ENCODE measurements at regions not wholly inside any gene's neighbourhood (a gene's known extent, or its start where the extent isn't known, plus 50 kb on each side); places are given as distances from the start of the nearest gene placed in this dataset.

- Histone ChIP-seq H3K4me1 (ENCODE audit: insufficient read depth, low read length) (no peaks in the 10 kb centered on the region), H3K9me3 (ENCODE audit: low read length) (no peaks in the 10 kb centered on the region), H4K20me1 (ENCODE audit: insufficient read depth, low read length) (no peaks in the 10 kb centered on the region), H3K4me2 (ENCODE audit: low read depth, low read length) (no peak overlapping the region), H3K79me2 (ENCODE audit: insufficient read depth, low read length) (no peaks in the 10 kb centered on the region), H3K27me3 (ENCODE audit: control insufficient read depth in 1 of 2, insufficient read depth in 2 of 2, low read length in 2 of 2) (no peaks in the 10 kb centered on the region), H3K36me3 (replicated peaks in 1 of 2; ENCODE audit: control insufficient read depth in 1 of 2, insufficient read depth in 2 of 2, low read length in 2 of 2) (no peaks in the 10 kb centered on the region), H3K4me3 (replicated peaks in 1 of 3; ENCODE audit: insufficient read depth in 1 of 3, low read depth in 2 of 3, low read length in 3 of 3) (no peak overlapping the region), H3K27ac (ENCODE audit: extremely low read length, insufficient read depth, low read length) (no peak overlapping the region), H2AFZ (ENCODE audit: low read length) (no peak overlapping the region), H3K9ac (ENCODE audit: insufficient read depth, low read depth, low read length) (no peak overlapping the region)
- FAIRE-seq (no peak), DNase-seq (ENCODE audit: low spot score) (no peak), ATAC-seq (no peak)
- CTCF ChIA-PET (ENCODE audit: low intra/inter-chr PET ratio, low total read pairs) = no interaction called here
- TF ChIP-seq ZNF704 (CRISPR knock-in tag; IDR thresholded peaks at IDR 0.05; ENCODE audit: borderline replicate concordance) = no peak
- TF ChIP-seq RXRA (CRISPR knock-in tag; IDR thresholded peaks at IDR 0.05) = no peak
- TF ChIP-seq EZH2 (conservative IDR thresholded peaks at IDR 0.05; ENCODE audit: low read depth, low read length) = no peak
- no peak for TF ChIP-seq TBX2 (CRISPR knock-in tag; IDR thresholded peaks at IDR 0.05; ENCODE audit: borderline replicate concordance)
- no peak for TF ChIP-seq ZNF572 (CRISPR knock-in tag; IDR thresholded peaks at IDR 0.05)
- no peak for TF ChIP-seq ATF6 (CRISPR knock-in tag; conservative IDR thresholded peaks at IDR 0.05)
- no peak for TF ChIP-seq NAIF1 (CRISPR knock-in tag; IDR thresholded peaks at IDR 0.05; ENCODE audit: borderline replicate concordance)
- no peak for TF ChIP-seq HNF4G (IDR thresholded peaks at IDR 0.05; ENCODE audit: borderline replicate concordance, low read depth, low read length)
- no peak for TF ChIP-seq HNF4G (CRISPR knock-in tag; IDR thresholded peaks at IDR 0.05; ENCODE audit: borderline replicate concordance, low read depth)
- TF ChIP-seq SYNCRIP (IDR thresholded peaks at IDR 0.05; ENCODE audit: insufficient read depth, low read depth, low read length) = no peak
- TF ChIP-seq GRHL1 (CRISPR knock-in tag; conservative IDR thresholded peaks at IDR 0.05) = no peak
- in situ Hi-C loops (cut with HindIII; ENCODE audit: extremely low pct_ligation_motif_present, low pct_unique_long_range_greater_than_20kb) = no loop called here
- no TSS peak for BruUV-seq (replicated peaks)
- POLR2A ChIA-PET = no interaction called here
- intact Hi-C loops (cut with micrococcal nuclease; ENCODE audit: unreplicated experiment) = no loop called here
These were observed 463.2 kb downstream of the KLHL13 start for GRCh38 chrX:117653396-117653795.

Data from HepG2 (cell line).